H9 (cell line): ENCODE measurements at regions not wholly inside any gene's neighbourhood (a gene's known extent, or its start where the extent isn't known, plus 50 kb on each side); places are given as distances from the start of the nearest gene placed in this dataset.

ENCODE experiments used
- DNase-seq: peaks from one replicate; pipeline ENCODE4 v3.0.0-alpha.2; 2017
- H2AFZ ChIP-seq: one replicate; pipeline ENCODE4 v1.6.1; 2013; ENCODE audit warnings: mild to moderate bottlenecking, low read length, control low read depth, moderate library complexity
- H2AK5ac ChIP-seq: 2 replicates; pipeline ENCODE4 v1.6.1; 2013; ENCODE audit warnings: low read length, control low read depth, mixed read lengths; ENCODE audit not compliant: insufficient read length
- H2BK120ac ChIP-seq: one replicate; pipeline ENCODE4 v1.6.1; 2013; ENCODE audit warnings: low read depth, mild to moderate bottlenecking, low read length, control low read depth, inconsistent platforms; ENCODE audit not compliant: poor library complexity, severe bottlenecking
- H2BK12ac ChIP-seq: 2 replicates; pipeline ENCODE4 v1.6.1; 2013; ENCODE audit warnings: low read length, control low read depth, mixed read lengths, low read depth; ENCODE audit not compliant: insufficient read length
- H2BK15ac ChIP-seq: 2 replicates; pipeline ENCODE4 v1.6.1; 2013; ENCODE audit warnings: low read depth, low read length, control low read depth
- H2BK20ac ChIP-seq: one replicate; pipeline ENCODE4 v1.6.1; 2013; ENCODE audit warnings: low read depth, mild to moderate bottlenecking, low read length, control low read depth, inconsistent platforms; ENCODE audit not compliant: poor library complexity, severe bottlenecking
- H2BK5ac ChIP-seq: 2 replicates; pipeline ENCODE4 v1.6.1; 2013; ENCODE audit warnings: low read length, control low read depth, mixed read lengths; ENCODE audit not compliant: insufficient read length
- H3K14ac ChIP-seq: 2 replicates; pipeline ENCODE4 v1.6.1; 2013; ENCODE audit warnings: low read length, control low read depth; ENCODE audit not compliant: insufficient read depth
- H3K18ac ChIP-seq: 2 replicates; pipeline ENCODE4 v1.6.1; 2013; ENCODE audit warnings: low read depth, mild to moderate bottlenecking, mixed read lengths, low read length, control low read depth; ENCODE audit not compliant: insufficient read length
- H3K23ac ChIP-seq: 2 replicates; pipeline ENCODE4 v1.6.1; 2013; ENCODE audit warnings: low read length, control low read depth, mixed read lengths, low read depth; ENCODE audit not compliant: insufficient read length
- H3K23me2 ChIP-seq: 2 replicates; pipeline ENCODE4 v1.6.1; 2013; ENCODE audit warnings: low read depth, mild to moderate bottlenecking, mixed read lengths, low read length, control low read depth; ENCODE audit not compliant: insufficient read length, poor library complexity, severe bottlenecking
- H3K27ac ChIP-seq: 2 replicates; pipeline ENCODE4 v1.5.1; 2013; ENCODE audit warnings: low read length, control low read depth, mixed read lengths, low read depth; ENCODE audit not compliant: insufficient read length
- H3K27me3 ChIP-seq: 2 replicates; pipeline ENCODE4 v1.6.1; 2013; ENCODE audit warnings: low read length, control low read depth, inconsistent platforms; ENCODE audit not compliant: insufficient read depth
- H3K4ac ChIP-seq: 2 replicates; pipeline ENCODE4 v1.6.1; 2013; ENCODE audit warnings: low read depth, mild to moderate bottlenecking, control low read depth, inconsistent platforms, low read length, moderate library complexity
- H3K4me1 ChIP-seq: 2 replicates; pipeline ENCODE4 v1.6.1; 2013; ENCODE audit warnings: low read length, control low read depth, inconsistent platforms; ENCODE audit not compliant: insufficient read depth
- H3K4me2 ChIP-seq: 2 replicates; pipeline ENCODE4 v1.6.1; 2013; ENCODE audit warnings: low read length, control low read depth, mixed read lengths; ENCODE audit not compliant: insufficient read length, insufficient read depth
- H3K56ac ChIP-seq: 2 replicates; pipeline ENCODE4 v1.6.1; 2013; ENCODE audit warnings: low read depth, mild to moderate bottlenecking, mixed read lengths, low read length, control low read depth; ENCODE audit not compliant: insufficient read length
- H3K79me1 ChIP-seq: 2 replicates; pipeline ENCODE4 v1.6.1; 2013; ENCODE audit warnings: low read depth, mild to moderate bottlenecking, moderate library complexity, low read length, control low read depth, inconsistent platforms; ENCODE audit not compliant: insufficient read depth, poor library complexity, severe bottlenecking
- H3K79me2 ChIP-seq: 2 replicates; pipeline ENCODE4 v1.6.1; 2013; ENCODE audit warnings: low read length, control low read depth, inconsistent platforms; ENCODE audit not compliant: insufficient read depth
- H3K9ac ChIP-seq: 2 replicates; pipeline ENCODE4 v1.6.1; 2013; ENCODE audit warnings: low read length, control low read depth, mixed read lengths; ENCODE audit not compliant: insufficient read length; ENCODE audit errors: extremely low read depth
- H3K9me3 ChIP-seq: one replicate; pipeline ENCODE4 v1.6.1; 2013; ENCODE audit warnings: low read depth, low read length, inconsistent platforms; ENCODE audit not compliant: control insufficient read depth
- H3T11ph ChIP-seq: one replicate; pipeline ENCODE4 v1.6.1; 2013; ENCODE audit warnings: mild to moderate bottlenecking, low read length, control low read depth, inconsistent platforms
- H4K20me1 ChIP-seq: one replicate; pipeline ENCODE4 v1.6.1; 2013; ENCODE audit not compliant: control insufficient read depth, insufficient read length, insufficient read depth
- H4K5ac ChIP-seq: 2 replicates; pipeline ENCODE4 v1.6.1; 2013; ENCODE audit warnings: low read depth, mild to moderate bottlenecking, mixed read lengths, low read length, control low read depth; ENCODE audit not compliant: insufficient read length
- H4K8ac ChIP-seq: replicated peaks from 2 replicates; pipeline ENCODE4 v1.6.1; 2013; ENCODE audit warnings: low read length, control low read depth, mixed read lengths, low read depth; ENCODE audit not compliant: insufficient read length
- H4K91ac ChIP-seq: 2 replicates; pipeline ENCODE4 v1.6.1; 2013; ENCODE audit warnings: low read depth, mild to moderate bottlenecking, moderate library complexity, mixed read lengths, low read length, control low read depth; ENCODE audit not compliant: insufficient read length
- H3K27ac Mint-ChIP-seq, 3 experiments: 2 replicates in 2 of 3; 3 replicates in 1 of 3; pipeline ENCODE4 v1.8.0; 2020 to 2021; ENCODE audit warnings: mixed read lengths in 3 of 3, mild to moderate bottlenecking in 1 of 3, moderate library complexity in 1 of 3
- H3K27me3 Mint-ChIP-seq: 2 replicates; pipeline ENCODE4 v1.8.0; 2021; ENCODE audit warnings: low read depth, mild to moderate bottlenecking, moderate library complexity, mixed read lengths
- H3K36me3 Mint-ChIP-seq, 3 experiments: 2 replicates in 2 of 3; 3 replicates in 1 of 3; pipeline ENCODE4 v1.8.0; 2020 to 2021; ENCODE audit warnings: low read depth in 3 of 3, mixed read lengths in 3 of 3; ENCODE audit not compliant: insufficient read depth in 1 of 3
- H3K4me1 Mint-ChIP-seq, 2 experiments: 2 replicates each; pipeline ENCODE4 v1.8.0; 2020; ENCODE audit warnings: mixed read lengths in 2 of 2
- H3K4me3 Mint-ChIP-seq, 2 experiments: 2 replicates in 1 of 2; 3 replicates in 1 of 2; pipeline ENCODE4 v1.8.0; 2020 to 2021; ENCODE audit warnings: mild to moderate bottlenecking in 2 of 2, mixed read lengths in 2 of 2, moderate library complexity in 1 of 2
- H3K9me3 Mint-ChIP-seq, 2 experiments: 2 replicates in 1 of 2; 3 replicates in 1 of 2; pipeline ENCODE4 v1.8.0; 2020; ENCODE audit warnings: mild to moderate bottlenecking in 2 of 2, mixed read lengths in 2 of 2, moderate library complexity in 1 of 2
- CTCF ChIP-seq: fragments of 200-600 bp; sonication (generic); conservative IDR thresholded peaks from 3 replicates; pipeline ENCODE4 v1.8.0; 2021; ENCODE audit warnings: antibody characterized with exemption, mild to moderate bottlenecking
- WGBS: extraction: QIAGEN DNeasy Blood & Tissue Kit; methylation state at CpG from one replicate; pipeline ENCODE4 v1.1.7; 2013; ENCODE audit warnings: missing lambda C conversion rate, low lambda C conversion rate, mixed read lengths; ENCODE audit not compliant: insufficient read length; ENCODE audit errors: extremely low coverage; 5-methylcytosine and 5-hydroxymethylcytosine counted together

GRCh38 chr6:113627480-113627879 lies 229.7 kb upstream of the MARCKS start:
- H2AFZ ChIP-seq: no peak overlapping the region

More at GRCh38 chr6:113627480-113627879, 229.7 kb upstream of the MARCKS start:
- H3K23me2 ChIP-seq: no peaks in the 10 kb centered on the region
- H2BK5ac ChIP-seq: no peak overlapping the region
- H4K20me1 ChIP-seq: no peaks in the 10 kb centered on the region
- Mint-ChIP-seq H3K9me3 (no peaks in the 10 kb centered on the region), H3K36me3 (no peaks in the 10 kb centered on the region), H3K4me3 (no peak overlapping the region), H3K4me1 (peaks cover 6 to 8% of the 10 kb centered on the region in 2 experiments), H3K27me3 (peaks cover 2% of the 10 kb centered on the region; the same call in 1 of the 2 replicates), H3K27ac (no peak overlapping the region)
- H4K91ac ChIP-seq: no peak overlapping the region
- H4K8ac ChIP-seq: no peak overlapping the region
- no peaks in the 10 kb centered on the region for H3K79me2 ChIP-seq
- H3K18ac ChIP-seq: no peak overlapping the region
- no peak overlapping the region for H3K4me2 ChIP-seq
- no peak overlapping the region for H3K4ac ChIP-seq
- no peak overlapping the region for H3K14ac ChIP-seq
- H2AK5ac ChIP-seq: no peak overlapping the region
- no peak overlapping the region for H3T11ph ChIP-seq
- H2BK15ac ChIP-seq: no peak overlapping the region
- no peak for TF ChIP-seq CTCF
- H2BK20ac ChIP-seq: no peak overlapping the region
- no peaks in the 10 kb centered on the region; the same call in 1 of the 2 replicates for H3K27me3 ChIP-seq
- no CpG with 5 or more reads among the region's 2 CpGs for WGBS
- no peak overlapping the region for H3K9ac ChIP-seq
- DNase-seq: no peak
- no peaks in the 10 kb centered on the region for H3K9me3 ChIP-seq
- no peak overlapping the region for H3K56ac ChIP-seq
- no peak overlapping the region for H3K23ac ChIP-seq
- H3K79me1 ChIP-seq: no peaks in the 10 kb centered on the region
- no peak overlapping the region for H3K27ac ChIP-seq
- H4K5ac ChIP-seq: no peak overlapping the region
- H3K4me1 ChIP-seq: no peaks in the 10 kb centered on the region
- no peak overlapping the region for H2BK120ac ChIP-seq
- no peak overlapping the region for H2BK12ac ChIP-seq
